ENCODE measurements at regions not wholly inside any gene's neighbourhood (a gene's known extent, or its start where the extent isn't known, plus 50 kb on each side); places are given as distances from the start of the nearest gene placed in this dataset.

DNA sequence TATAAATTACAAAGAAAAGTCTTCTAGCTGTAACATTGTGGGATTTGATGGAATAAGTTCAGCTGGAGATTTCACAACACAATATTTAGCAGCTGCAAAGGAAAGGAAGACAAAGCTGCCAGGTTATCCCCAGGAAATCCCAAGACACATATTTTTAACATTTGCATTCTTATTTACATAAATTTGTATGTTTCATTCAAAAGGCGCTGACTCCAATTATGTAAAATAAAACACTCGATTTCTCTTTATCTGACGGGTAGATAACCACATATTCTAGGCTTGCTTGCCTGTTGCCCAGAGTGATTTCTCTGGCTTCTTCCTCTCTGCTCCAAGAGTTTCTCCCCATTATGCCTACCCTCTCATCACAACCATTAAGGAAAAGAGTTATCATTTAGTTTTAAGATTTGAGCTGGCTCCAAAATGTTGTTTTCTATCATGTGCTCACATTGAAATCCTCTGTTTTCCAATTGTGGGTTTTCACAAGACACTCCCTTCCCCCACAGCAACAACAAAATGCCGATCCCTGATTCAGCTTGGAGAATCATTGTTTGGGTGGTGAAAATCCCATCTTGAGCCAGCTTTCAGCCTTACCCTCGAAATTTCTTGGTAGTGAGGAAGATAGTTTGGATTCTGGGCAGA, 128.2 kb upstream of the RASGEF1B start:
- TF ChIP-seq POLR2A (IDR thresholded peaks at IDR 0.05; ENCODE audit: control extremely low read depth in 1 of 2, low read depth in 2 of 2, low read length in 2 of 2): no peak
- TF ChIP-seq ZNF274 (IDR thresholded peaks at IDR 0.05; ENCODE audit: borderline replicate concordance, extremely low read depth, low read length): no peak
- TF ChIP-seq EGR1 (IDR thresholded peaks at IDR 0.05; ENCODE audit: borderline replicate concordance, low read depth, low read length): no peak
- TF ChIP-seq, protein P1, sequence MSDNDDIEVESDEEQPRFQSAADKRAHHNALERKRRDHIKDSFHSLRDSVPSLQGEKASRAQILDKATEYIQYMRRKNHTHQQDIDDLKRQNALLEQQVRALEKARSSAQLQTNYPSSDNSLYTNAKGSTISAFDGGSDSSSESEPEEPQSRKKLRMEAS (IDR thresholded peaks at IDR 0.05): no peak
- TF ChIP-seq RFX5 (IDR thresholded peaks at IDR 0.05; ENCODE audit: borderline replicate concordance, low read depth, low read length): no peak

Measured in H1 (cell line).